GM12878 (cell line): ENCODE measurements at regions not wholly inside any gene's neighbourhood (a gene's known extent, or its start where the extent isn't known, plus 50 kb on each side); places are given as distances from the start of the nearest gene placed in this dataset.

Source experiments
- ATAC-seq: fragments of 200-7000 bp; cut with Tn5 transposase; 3 replicates; pipeline ENCODE4 v1.9.1; 2020; ENCODE audit warnings: mild to moderate bottlenecking, moderate library complexity
- BruUV-seq: library from RNA; stranded (reverse); fragments of 400-500 nt; replicated peaks from 2 replicates; lab custom pipeline; 2021; lab: Mats Ljungman, UMichigan
- CTCF ChIA-PET: fragments of 300-600 bp; sonication (Branson Sonifier 250); formaldehyde crosslinking; extraction: SDS; loops from one replicate; lab custom pipeline; 2021; ENCODE audit warnings: inconsistent platforms; lab: Yijun Ruan, JAX
- POLR2A ChIA-PET: fragments of 350-600 bp; formaldehyde crosslinking; extraction: SDS; loops from one replicate; lab custom pipeline; 2021; ENCODE audit warnings: inconsistent platforms; lab: Charles Lee
- RAD21 ChIA-PET: fragments of 300-600 bp; sonication (Branson Sonifier 250); formaldehyde crosslinking; loops from one replicate; lab custom pipeline; 2023; ENCODE audit warnings: antibody characterized with exemption; ENCODE audit not compliant: unreplicated experiment; lab: Charles Lee
- SMC1A ChIA-PET: fragments of 300-600 bp; sonication (Branson Sonifier 250); formaldehyde crosslinking; loops from one replicate; lab custom pipeline; 2023; ENCODE audit not compliant: unreplicated experiment, uncharacterized antibody; lab: Charles Lee
- DNase-seq: peaks from one replicate; pipeline ENCODE4 v3.0.0-alpha.2; 2011; ENCODE audit warnings: low read depth, low spot score
- FAIRE-seq: peaks from 3 replicates; lab custom pipeline; 2011; peaks lifted over from hg19 to GRCh38; lab: Jason Lieb, UNC
- H2AFZ ChIP-seq: 2 replicates; pipeline ENCODE4 v1.6.0; 2011; ENCODE audit warnings: low read depth, low read length, control low read depth; ENCODE audit not compliant: control insufficient read depth
- H3K27ac ChIP-seq: 2 replicates; pipeline ENCODE4 v1.5.1; 2011; ENCODE audit warnings: control low read depth; ENCODE audit not compliant: control insufficient read depth, insufficient read depth
- H3K27me3 ChIP-seq, 2 experiments: replicated peaks in 1 of 2; 2 replicates each; pipeline versions ENCODE4 v1.6.0 to v1.6.1; 2011; ENCODE audit warnings: low read length in 1 of 2; ENCODE audit not compliant: control insufficient read depth in 2 of 2, insufficient read depth in 2 of 2
- H3K36me3 ChIP-seq, 2 experiments: 2 replicates each; pipeline ENCODE4 v1.5.1; 2011; ENCODE audit warnings: low read length in 1 of 2; ENCODE audit not compliant: control insufficient read depth in 2 of 2, insufficient read depth in 2 of 2
- H3K4me1 ChIP-seq: 2 replicates; pipeline ENCODE4 v1.6.1; 2011; ENCODE audit warnings: mild to moderate bottlenecking, low read length, moderate library complexity, mixed read lengths; ENCODE audit not compliant: control insufficient read depth, insufficient read depth
- H3K4me2 ChIP-seq: 2 replicates; pipeline ENCODE4 v1.6.0; 2011; ENCODE audit warnings: control low read depth; ENCODE audit not compliant: control insufficient read depth, insufficient read depth
- H3K4me3 ChIP-seq: fragments of 200-600 bp; sonication (generic); 2 replicates; pipeline ENCODE4 v1.5.1; 2016
- H3K79me2 ChIP-seq: 2 replicates; pipeline ENCODE4 v1.6.0; 2011; ENCODE audit warnings: low read length; ENCODE audit not compliant: control insufficient read depth, insufficient read depth
- H3K9ac ChIP-seq: 2 replicates; pipeline ENCODE4 v1.8.0; 2011; ENCODE audit warnings: low read length, control low read depth, mixed read lengths; ENCODE audit not compliant: control insufficient read depth, insufficient read depth
- H3K9me3 ChIP-seq: replicated peaks from 3 replicates; pipeline ENCODE4 v1.5.1; 2011; ENCODE audit warnings: mild to moderate bottlenecking, low read length; ENCODE audit not compliant: control insufficient read depth, insufficient read depth
- H4K20me1 ChIP-seq: 2 replicates; pipeline ENCODE4 v1.6.0; 2011; ENCODE audit not compliant: control insufficient read depth, insufficient read depth
- CBX3 ChIP-seq: fragments of 200-600 bp; sonication (generic); IDR thresholded peaks from 2 replicates; pipeline ENCODE4 v1.6.1; 2016; ENCODE audit warnings: low read depth, borderline replicate concordance
- CHD4 ChIP-seq: fragments of 200-600 bp; sonication (generic); IDR thresholded peaks from 2 replicates; pipeline ENCODE4 v1.6.1; 2016; ENCODE audit warnings: mild to moderate bottlenecking
- E4F1 ChIP-seq: fragments of 450-650 bp; IDR thresholded peaks from 2 replicates; pipeline ENCODE4 v1.6.1; 2018; ENCODE audit warnings: borderline replicate concordance, mild to moderate bottlenecking; ENCODE audit not compliant: partially characterized antibody
- EED ChIP-seq: sonication (generic); IDR thresholded peaks from 2 replicates; pipeline ENCODE4 v1.6.1; 2016; ENCODE audit warnings: antibody characterized with exemption, low read depth
- IRF3 ChIP-seq: fragments of 450-650 bp; IDR thresholded peaks from 2 replicates; pipeline ENCODE4 v1.6.1; 2014; ENCODE audit warnings: mild to moderate bottlenecking
- SIN3A ChIP-seq: IDR thresholded peaks from 2 replicates; pipeline ENCODE4 v1.6.1; 2012; ENCODE audit warnings: low read depth, low read length, improper control_type of control experiment
- SMARCA5 ChIP-seq: fragments of 450-650 bp; IDR thresholded peaks from 2 replicates; pipeline ENCODE4 v1.6.1; 2017; ENCODE audit warnings: mild to moderate bottlenecking
- SRF ChIP-seq, 2 experiments: IDR thresholded peaks; 2 replicates each; pipeline ENCODE4 v1.6.1; 2011; ENCODE audit warnings: low read depth in 2 of 2, low read length in 2 of 2, mild to moderate bottlenecking in 1 of 2, moderate library complexity in 1 of 2
- SUPT20H ChIP-seq: IDR thresholded peaks from 2 replicates; pipeline ENCODE4 v1.6.1; 2011; ENCODE audit warnings: low read depth, mild to moderate bottlenecking, low read length, moderate library complexity, borderline replicate concordance; ENCODE audit not compliant: control insufficient read depth
- TCF3 ChIP-seq: IDR thresholded peaks from 2 replicates; pipeline ENCODE4 v1.6.1; 2012; ENCODE audit warnings: low read depth, mild to moderate bottlenecking, low read length, borderline replicate concordance; ENCODE audit not compliant: insufficient read depth
- WGBS: methylation state at CpG from one replicate; pipeline ENCODE4 v1.1.6; 2016; ENCODE audit warnings: low lambda C conversion rate; ENCODE audit not compliant: insufficient replicate concordance, insufficient coverage; ENCODE audit errors: missing lambda C conversion rate; 5-methylcytosine and 5-hydroxymethylcytosine counted together
- in situ Hi-C: fragments of 300-500 bp; cut with MboI; formaldehyde crosslinking; loops from 9 replicates; pipeline ENCODE4 v1.14.3; 2018; ENCODE audit warnings: mixed read lengths
- intact Hi-C: fragments of 100-400 bp; cut with micrococcal nuclease; formaldehyde crosslinking; loops from one replicate; pipeline ENCODE4 v1.14.2; 2022; ENCODE audit not compliant: unreplicated experiment

GRCh38 chr2:228581731-228582130, 400.2 kb upstream of the SPHKAP start:
- DNase-seq (no peak), ATAC-seq (no peak), FAIRE-seq (no peak)
- Histone ChIP-seq H3K9me3 (no peaks in the 10 kb centered on the region; the same call in 2 of the 3 replicates), H2AFZ (no peak overlapping the region), H3K27ac (no peak overlapping the region), H3K4me2 (no peak overlapping the region), H3K27me3 (no peaks in the 10 kb centered on the region), H3K79me2 (no peaks in the 10 kb centered on the region), H3K9ac (no peak overlapping the region), H3K4me1 (no peaks in the 10 kb centered on the region), H3K36me3 (no peaks in the 10 kb centered on the region), H4K20me1 (no peaks in the 10 kb centered on the region), H3K4me3 (no peak overlapping the region)
- intact Hi-C loops (no loop called here), in situ Hi-C loops (no loop called here)
- no TSS peak for BruUV-seq
- ChIA-PET CTCF (no interaction called here), RAD21 (no interaction called here), SMC1A (interaction anchor here (1.8 kb wide), 1 partner anchor 17 kb away, joined by 5 read pairs; no protein-coding TSS in a partner anchor), POLR2A (no interaction called here)
- TF ChIP-seq SUPT20H (no peak), SIN3A (no peak), EED (no peak), SRF (IDR thresholded peaks at IDR 0.05; ENCODE audit: low read depth in 2 of 2, low read length in 2 of 2) (no peak), IRF3 (no peak), TCF3 (no peak), CBX3 (no peak)

- H3K9me3 ChIP-seq = no peaks in the 10 kb centered on the region
- SMC1A ChIA-PET = interaction anchor here (1.1 to 1.2 kb wide), 2 partner anchors 7 to 25 kb away, joined by 3 read pairs; no protein-coding TSS in a partner anchor
- 32% methylated on average over 1 of the region's 1 CpG for WGBS
Measured at GRCh38 chr2:228575897-228576296, 394.4 kb upstream of the SPHKAP start.

More at GRCh38 chr2:228575897-228576296, 394.4 kb upstream of the SPHKAP start:
- H3K9ac ChIP-seq = no peak overlapping the region
- H3K79me2 ChIP-seq = no peaks in the 10 kb centered on the region
- CTCF ChIA-PET = no interaction called here
- TF ChIP-seq CHD4 (no peak), SMARCA5 (no peak), E4F1 (no peak)
- TF ChIP-seq, all 136 proteins: peak for 0
- BruUV-seq = no TSS peak
- DNase-seq (no peak), FAIRE-seq (no peak), ATAC-seq (no peak)
- intact Hi-C loops (no loop called here), in situ Hi-C loops (no loop called here)
- H3K27ac ChIP-seq = no peak overlapping the region
- no peaks in the 10 kb centered on the region for H3K4me1 ChIP-seq
- H3K27me3 ChIP-seq = no peaks in the 10 kb centered on the region
- H2AFZ ChIP-seq = no peak overlapping the region
- ChIA-PET POLR2A (no interaction called here), RAD21 (interaction anchor here (1.1 kb wide), 1 partner anchor 37 kb away, joined by 3 read pairs; no protein-coding TSS in a partner anchor)
- H4K20me1 ChIP-seq = no peaks in the 10 kb centered on the region
- H3K4me3 ChIP-seq = no peak overlapping the region
- H3K36me3 ChIP-seq = no peaks in the 10 kb centered on the region
- H3K4me2 ChIP-seq = no peak overlapping the region
